ENCODE measurements at regions not wholly inside any gene's neighbourhood (a gene's known extent, or its start where the extent isn't known, plus 50 kb on each side); places are given as distances from the start of the nearest gene placed in this dataset.

DNA sequence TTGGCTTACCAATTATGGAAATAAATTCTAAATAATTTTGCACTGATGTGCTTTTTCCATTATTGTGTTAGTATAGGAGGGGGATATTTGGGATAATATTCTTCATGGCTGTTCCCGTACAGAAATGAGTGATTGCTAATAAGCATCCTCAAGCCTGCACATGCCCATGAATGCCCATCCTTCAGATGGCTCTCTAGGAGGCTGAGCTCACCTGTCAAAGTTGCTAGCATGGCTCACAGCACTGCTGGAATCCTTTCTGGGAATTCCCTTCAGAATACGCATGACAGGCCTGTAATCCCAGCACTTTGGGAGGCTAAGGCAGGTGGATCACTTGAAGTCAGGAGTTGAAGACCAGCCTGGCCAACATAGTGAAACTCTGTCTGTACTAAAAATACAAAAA is 124.1 kb downstream of the NXNL2 start:
- Mint-ChIP-seq H3K4me1 (no peaks in the 10 kb centered on the region), H3K36me3 (no peaks in the 10 kb centered on the region), H3K27me3 (ENCODE audit: low read depth in 2 of 2) (peaks cover 6 to 26% of the 10 kb centered on the region in 2 donors), H3K4me3 (no peak overlapping the region), H3K9me3 (no peaks in the 10 kb centered on the region), H3K27ac (no peak overlapping the region)
- intact Hi-C loops (cut with micrococcal nuclease) = no loop called here
- ATAC-seq (no peak), DNase-seq (no peak)
- TF ChIP-seq, protein P1, sequence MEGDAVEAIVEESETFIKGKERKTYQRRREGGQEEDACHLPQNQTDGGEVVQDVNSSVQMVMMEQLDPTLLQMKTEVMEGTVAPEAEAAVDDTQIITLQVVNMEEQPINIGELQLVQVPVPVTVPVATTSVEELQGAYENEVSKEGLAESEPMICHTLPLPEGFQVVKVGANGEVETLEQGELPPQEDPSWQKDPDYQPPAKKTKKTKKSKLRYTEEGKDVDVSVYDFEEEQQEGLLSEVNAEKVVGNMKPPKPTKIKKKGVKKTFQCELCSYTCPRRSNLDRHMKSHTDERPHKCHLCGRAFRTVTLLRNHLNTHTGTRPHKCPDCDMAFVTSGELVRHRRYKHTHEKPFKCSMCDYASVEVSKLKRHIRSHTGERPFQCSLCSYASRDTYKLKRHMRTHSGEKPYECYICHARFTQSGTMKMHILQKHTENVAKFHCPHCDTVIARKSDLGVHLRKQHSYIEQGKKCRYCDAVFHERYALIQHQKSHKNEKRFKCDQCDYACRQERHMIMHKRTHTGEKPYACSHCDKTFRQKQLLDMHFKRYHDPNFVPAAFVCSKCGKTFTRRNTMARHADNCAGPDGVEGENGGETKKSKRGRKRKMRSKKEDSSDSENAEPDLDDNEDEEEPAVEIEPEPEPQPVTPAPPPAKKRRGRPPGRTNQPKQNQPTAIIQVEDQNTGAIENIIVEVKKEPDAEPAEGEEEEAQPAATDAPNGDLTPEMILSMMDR (IDR thresholded peaks at IDR 0.05) = no peak
- Histone ChIP-seq H3K4me1 (ENCODE audit: control insufficient read depth, insufficient read depth, low read length) (no peaks in the 10 kb centered on the region), H3K9me3 (ENCODE audit: control insufficient read depth, insufficient read depth, low read length) (no peaks in the 10 kb centered on the region), H3K4me3 (ENCODE audit: low read length) (no peak overlapping the region), H3K27ac (ENCODE audit: low read length) (no peak overlapping the region), H3K27me3 (ENCODE audit: control insufficient read depth, insufficient read depth, low read length) (peaks cover 2% of the 10 kb centered on the region), H3K36me3 (ENCODE audit: control insufficient read depth, insufficient read depth, low read length) (no peaks in the 10 kb centered on the region)
- WGBS (ENCODE audit: insufficient coverage) = 97% methylated on average over 2 of the region's 2 CpGs

GRCh38 chr9:88660611-88661010 is 125.6 kb downstream of the NXNL2 start:
- Mint-ChIP-seq H3K36me3 (no peaks in the 10 kb centered on the region), H3K9me3 (no peaks in the 10 kb centered on the region), H3K4me3 (no peak overlapping the region), H3K27me3 (ENCODE audit: low read depth in 2 of 2) (peaks cover 6 to 16% of the 10 kb centered on the region in 2 donors), H3K27ac (no peak overlapping the region), H3K4me1 (no peaks in the 10 kb centered on the region)
- WGBS (ENCODE audit: insufficient coverage) = 24% methylated on average over 1 of the region's 1 CpG
- no peaks in the 10 kb centered on the region for H3K36me3 ChIP-seq (ENCODE audit: control insufficient read depth, insufficient read depth, low read length)
- ATAC-seq (no peak), DNase-seq (peak in 1 of 2 donors; percentile 10)
- intact Hi-C loops (cut with micrococcal nuclease) = no loop called here
- TF ChIP-seq, protein P1 (IDR thresholded peaks at IDR 0.05) = no peak
- no peaks in the 10 kb centered on the region for H3K4me1 ChIP-seq (ENCODE audit: control insufficient read depth, insufficient read depth, low read length)
- no peaks in the 10 kb centered on the region for H3K9me3 ChIP-seq (ENCODE audit: control insufficient read depth, insufficient read depth, low read length)
- peaks cover 2% of the 10 kb centered on the region for H3K27me3 ChIP-seq (ENCODE audit: control insufficient read depth, insufficient read depth, low read length)
- H3K4me3 ChIP-seq (ENCODE audit: low read length) = no peak overlapping the region
- H3K27ac ChIP-seq (ENCODE audit: low read length) = no peak overlapping the region

GRCh38 chr9:88661759-88662158 is 126.8 kb downstream of the NXNL2 start:
- no peaks in the 10 kb centered on the region for H3K36me3 Mint-ChIP-seq
- ATAC-seq = no peak
- intact Hi-C loops (cut with micrococcal nuclease) = no loop called here
- no peaks in the 10 kb centered on the region for H3K4me1 Mint-ChIP-seq
- H3K4me3 Mint-ChIP-seq = no peak overlapping the region
- no CpG with 5 or more reads among the region's 3 CpGs for WGBS (ENCODE audit: insufficient coverage)
- no peaks in the 10 kb centered on the region for H3K9me3 Mint-ChIP-seq
- H3K27ac Mint-ChIP-seq = no peak overlapping the region
- Histone ChIP-seq H3K27me3 (ENCODE audit: control insufficient read depth, insufficient read depth, low read length) (peaks cover 2% of the 10 kb centered on the region), H3K4me1 (ENCODE audit: control insufficient read depth, insufficient read depth, low read length) (no peaks in the 10 kb centered on the region), H3K36me3 (ENCODE audit: control insufficient read depth, insufficient read depth, low read length) (no peaks in the 10 kb centered on the region), H3K9me3 (ENCODE audit: control insufficient read depth, insufficient read depth, low read length) (no peaks in the 10 kb centered on the region), H3K4me3 (ENCODE audit: low read length) (no peak overlapping the region), H3K27ac (ENCODE audit: low read length) (no peak overlapping the region)
- DNase-seq = no peak
- peaks cover 6 to 15% of the 10 kb centered on the region in 2 donors for H3K27me3 Mint-ChIP-seq (ENCODE audit: low read depth in 2 of 2)
- TF ChIP-seq, protein P1 (IDR thresholded peaks at IDR 0.05) = no peak

- Histone ChIP-seq H3K27ac (ENCODE audit: low read length) (no peak overlapping the region), H3K36me3 (ENCODE audit: control insufficient read depth, insufficient read depth, low read length) (no peaks in the 10 kb centered on the region), H3K27me3 (ENCODE audit: control insufficient read depth, insufficient read depth, low read length) (peaks cover 2% of the 10 kb centered on the region), H3K4me1 (ENCODE audit: control insufficient read depth, insufficient read depth, low read length) (no peaks in the 10 kb centered on the region), H3K4me3 (ENCODE audit: low read length) (no peak overlapping the region), H3K9me3 (ENCODE audit: control insufficient read depth, insufficient read depth, low read length) (no peaks in the 10 kb centered on the region)
- no peak for ATAC-seq
- no peaks in the 10 kb centered on the region for H3K4me1 Mint-ChIP-seq
- H3K36me3 Mint-ChIP-seq = no peaks in the 10 kb centered on the region
- no peaks in the 10 kb centered on the region for H3K9me3 Mint-ChIP-seq
- peaks cover 3 to 8% of the 10 kb centered on the region in 2 donors for H3K27me3 Mint-ChIP-seq (ENCODE audit: low read depth in 2 of 2)
- intact Hi-C loops (cut with micrococcal nuclease) = no loop called here
- H3K4me3 Mint-ChIP-seq = no peak overlapping the region
- no peak overlapping the region for H3K27ac Mint-ChIP-seq
- WGBS (ENCODE audit: insufficient coverage) = 95% methylated on average over 4 of the region's 4 CpGs
- TF ChIP-seq, protein P1 (IDR thresholded peaks at IDR 0.05) = no peak
- DNase-seq = no peak
These were observed 128.9 kb downstream of the NXNL2 start for GRCh38 chr9:88663771-88664419.
